Activated CD8-positive, alpha-beta memory T cell treated with anti-CD3 and anti-CD28 coated beads, Interleukin-2, amount 50 U/mL, for 1 hour (primary cell): ENCODE measurements at regions not wholly inside any gene's neighbourhood (a gene's known extent, or its start where the extent isn't known, plus 50 kb on each side); places are given as distances from the start of the nearest gene placed in this dataset.

Experiments used
- DNase-seq: peaks from one replicate; pipeline ENCODE4 v3.0.0-alpha.2; 2020; ENCODE audit errors: extremely low read depth

GRCh38 chr13:73967397-73968165 lies 166.6 kb downstream of the KLF12 start:
- DNase-seq = no peak

- DNase-seq = no peak
Measured at GRCh38 chr13:73966331-73966730, 167.9 kb downstream of the KLF12 start.

GRCh38 chr13:73962284-73962683 lies 171.9 kb downstream of the KLF12 start:
- DNase-seq = no peak

GRCh38 chr13:73961181-73961580 lies 173.0 kb downstream of the KLF12 start:
- DNase-seq = no peak

GRCh38 chr13:73960474-73960873 lies 173.7 kb downstream of the KLF12 start:
- DNase-seq = no peak

- no peak for DNase-seq
Measured at GRCh38 chr13:73958657-73959397, 175.4 kb downstream of the KLF12 start.

GRCh38 chr13:73957889-73958288 lies 176.3 kb downstream of the KLF12 start:
- DNase-seq = no peak

- DNase-seq = no peak
Measured at GRCh38 chr13:73956795-73957408, 177.3 kb downstream of the KLF12 start.

- no peak for DNase-seq
Measured at GRCh38 chr13:73955977-73956500, 178.2 kb downstream of the KLF12 start.

GRCh38 chr13:73954808-73955207 lies 179.4 kb downstream of the KLF12 start:
- no peak for DNase-seq

- DNase-seq = no peak
Measured at GRCh38 chr13:73952648-73953047, 181.6 kb downstream of the KLF12 start.

GRCh38 chr13:73948848-73949529 lies 185.2 kb downstream of the KLF12 start:
- DNase-seq = no peak

- no peak for DNase-seq
Measured at GRCh38 chr13:73945871-73946270, 188.3 kb downstream of the KLF12 start.

- no peak for DNase-seq
Measured at GRCh38 chr13:73945382-73945781, 188.8 kb downstream of the KLF12 start.

- DNase-seq = no peak
Measured at GRCh38 chr13:73943965-73944233, 190.3 kb downstream of the KLF12 start.

GRCh38 chr13:73943137-73943964 lies 190.9 kb downstream of the KLF12 start:
- no peak for DNase-seq

- no peak for DNase-seq
Measured at GRCh38 chr13:73941752-73942151, 192.5 kb downstream of the KLF12 start.

- DNase-seq = no peak
Measured at GRCh38 chr13:73940098-73940497, 194.1 kb downstream of the KLF12 start.

GRCh38 chr13:73939603-73940002 lies 194.6 kb downstream of the KLF12 start:
- no peak for DNase-seq

GRCh38 chr13:73939071-73939380 lies 195.2 kb downstream of the KLF12 start:
- no peak for DNase-seq

GRCh38 chr13:73938372-73939070 lies 195.7 kb downstream of the KLF12 start:
- no peak for DNase-seq
